CMK (cell line): ENCODE measurements at regions not wholly inside any gene's neighbourhood (a gene's known extent, or its start where the extent isn't known, plus 50 kb on each side); places are given as distances from the start of the nearest gene placed in this dataset.
"Not testable (repeated sequence)": the region's sequence is repeated elsewhere in the genome, so short reads cannot be mapped to it uniquely, and the experiment has no call there.

Source experiments
- DNase-seq: peaks from one replicate; pipeline ENCODE4 v3.0.0-alpha.2; 2010; ENCODE audit warnings: low read depth

GRCh38 chr19:20482721-20483120 lies 82.9 kb downstream of the ZNF737 start:
- no peak for DNase-seq

GRCh38 chr19:20481736-20482135 lies 83.8 kb downstream of the ZNF737 start:
- no peak for DNase-seq

GRCh38 chr19:20479483-20479882 lies 86.1 kb downstream of the ZNF737 start:
- DNase-seq = no peak

- DNase-seq = no peak
Measured at GRCh38 chr19:20478936-20479335, 86.6 kb downstream of the ZNF737 start.

GRCh38 chr19:20472854-20473253 lies 92.7 kb downstream of the ZNF737 start:
- no peak for DNase-seq

- no peak for DNase-seq
Measured at GRCh38 chr19:20471431-20471830, 94.2 kb downstream of the ZNF737 start.

GRCh38 chr19:20470345-20471135 lies 95.0 kb downstream of the ZNF737 start:
- no peak for DNase-seq

GRCh38 chr19:20466638-20466990 lies 99.0 kb downstream of the ZNF737 start:
- not testable (repeated sequence) for DNase-seq

- not testable (repeated sequence) for DNase-seq
Measured at GRCh38 chr19:20465922-20466637, 99.5 kb downstream of the ZNF737 start.

- DNase-seq = no peak
Measured at GRCh38 chr19:20453425-20453935, 112.1 kb downstream of the ZNF737 start.

- no peak for DNase-seq
Measured at GRCh38 chr19:20444202-20444885, 121.2 kb downstream of the ZNF737 start.

- not testable (repeated sequence) for DNase-seq
Measured at GRCh38 chr19:20432266-20432842, 133.2 kb downstream of the ZNF737 start.

- DNase-seq = no peak
Measured at GRCh38 chr19:20431826-20432225, 133.8 kb downstream of the ZNF737 start.

GRCh38 chr19:20423381-20424197 lies 142.0 kb downstream of the ZNF737 start:
- no peak for DNase-seq

- DNase-seq = no peak
Measured at GRCh38 chr19:20422216-20423205, 143.1 kb downstream of the ZNF737 start.

GRCh38 chr19:20416661-20417060 lies 148.9 kb downstream of the ZNF737 start:
- no peak for DNase-seq

GRCh38 chr19:20414120-20414519 lies 151.5 kb downstream of the ZNF737 start:
- DNase-seq = no peak

- DNase-seq = no peak
Measured at GRCh38 chr19:20413705-20414104, 151.9 kb downstream of the ZNF737 start.

- DNase-seq = no peak
Measured at GRCh38 chr19:20412846-20413245, 152.7 kb downstream of the ZNF737 start.

GRCh38 chr19:20397292-20397691 lies 168.3 kb downstream of the ZNF737 start:
- no peak for DNase-seq
